ENCODE measurements at regions not wholly inside any gene's neighbourhood (a gene's known extent, or its start where the extent isn't known, plus 50 kb on each side); places are given as distances from the start of the nearest gene placed in this dataset.

DNA sequence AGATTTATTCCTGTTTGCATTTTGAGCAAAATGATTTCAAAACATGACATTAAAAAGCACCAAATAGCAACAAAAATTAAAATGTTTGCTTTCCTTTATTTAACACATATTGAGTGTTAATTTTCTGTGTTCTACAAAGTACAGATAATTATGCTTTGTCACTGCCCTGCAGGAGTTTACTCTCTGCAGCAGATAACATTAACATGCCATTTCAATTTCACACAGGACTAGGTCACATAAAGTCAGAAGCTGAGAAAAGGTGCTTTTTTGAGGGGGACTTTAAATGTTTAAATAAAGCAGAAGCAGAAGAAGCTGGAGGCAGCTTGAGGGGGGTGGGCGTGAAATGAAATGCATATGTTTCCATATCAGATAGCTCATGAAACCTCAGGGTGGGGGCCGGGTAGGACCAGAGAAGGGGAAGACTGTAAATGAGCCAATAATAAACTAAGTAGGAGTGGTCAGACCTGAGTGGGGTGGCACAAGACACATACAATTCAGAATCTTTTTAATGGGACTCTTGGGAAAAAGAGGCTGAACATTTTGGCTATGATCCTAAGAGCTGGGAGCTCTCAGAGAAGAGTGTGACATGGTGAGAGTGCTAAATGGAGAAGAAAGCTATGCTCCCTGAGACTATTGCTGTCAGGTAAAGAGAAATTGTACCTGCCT, 387.5 kb downstream of the FAM170A start:
- no peak for DNase-seq

DNA sequence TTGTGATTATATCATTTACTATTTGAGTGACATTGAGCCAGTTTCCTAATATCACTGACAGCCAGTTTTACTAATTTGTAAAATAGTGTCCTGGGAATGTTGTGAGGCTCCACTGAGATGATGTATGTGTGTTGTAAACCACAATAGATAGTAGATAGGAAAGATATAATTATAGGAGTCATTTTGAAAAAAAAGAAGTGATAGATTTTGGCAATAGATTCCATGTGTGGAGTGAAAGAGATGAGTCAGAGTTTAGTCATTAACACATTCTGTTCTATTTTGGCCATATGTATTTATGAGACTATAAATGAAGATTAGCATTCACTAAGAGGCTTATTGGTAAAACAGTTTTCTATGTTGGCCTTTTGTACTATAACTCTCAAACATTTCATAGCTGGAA, 388.2 kb downstream of the FAM170A start:
- no peak for DNase-seq

GRCh38 chr5:120035181-120035580, 405.8 kb downstream of the FAM170A start:
- no peak for DNase-seq

DNA sequence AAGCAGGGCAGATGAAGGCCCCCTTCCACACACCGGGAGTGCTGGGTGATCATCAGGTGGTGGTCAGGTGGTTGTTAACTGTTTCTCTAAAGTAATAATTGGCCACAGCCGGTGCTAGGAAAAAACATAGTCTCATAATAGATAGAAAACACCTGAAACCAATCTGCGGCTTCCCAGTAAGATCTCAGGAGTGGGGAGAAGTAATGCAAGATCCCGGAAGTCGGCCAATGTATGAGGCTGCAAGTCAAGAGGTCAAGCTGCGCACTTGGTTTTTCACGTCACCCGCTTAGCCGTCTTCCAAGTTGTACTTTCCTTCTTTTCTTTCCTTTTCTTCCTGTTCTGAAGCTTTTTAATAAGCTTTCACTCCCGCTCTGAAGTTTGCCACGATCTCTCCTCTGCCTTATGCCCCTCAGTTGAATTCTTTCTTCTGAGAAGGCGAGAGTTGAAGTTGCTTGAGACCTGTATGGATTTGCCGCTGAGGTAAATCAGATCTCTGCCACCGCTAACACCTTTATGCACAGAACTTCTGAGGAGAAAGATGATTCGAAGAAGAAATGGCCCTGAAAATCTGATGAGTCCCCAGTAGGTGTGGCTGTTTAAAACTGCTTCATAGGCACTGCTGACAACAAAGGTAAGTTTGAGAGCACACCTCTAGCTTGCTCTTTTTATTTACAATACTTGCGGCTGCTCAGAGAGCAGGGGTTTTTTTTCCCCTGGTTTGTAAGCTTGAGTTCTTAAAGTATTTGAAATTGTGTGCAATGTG, 406.6 kb downstream of the FAM170A start:
- no peak for DNase-seq

DNA sequence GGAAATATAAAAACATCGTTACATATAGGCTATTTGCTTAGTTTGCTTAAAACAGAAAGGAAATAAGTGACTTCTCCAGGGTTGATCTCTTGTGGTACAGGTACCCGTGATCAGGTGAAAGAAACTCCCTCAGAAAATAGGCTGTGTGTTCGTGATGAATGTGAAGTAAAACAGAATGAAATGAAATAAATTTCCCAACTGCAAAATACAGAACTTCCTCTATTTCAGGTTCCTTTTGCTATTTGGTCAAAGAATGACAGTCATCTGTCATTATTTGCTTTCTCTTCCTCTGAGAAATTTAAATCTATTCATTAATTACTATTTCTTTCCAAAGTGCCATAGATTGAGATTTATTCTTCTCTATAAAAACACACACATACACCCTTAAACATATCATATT, 408.1 kb downstream of the FAM170A start:
- no peak for DNase-seq

DNA sequence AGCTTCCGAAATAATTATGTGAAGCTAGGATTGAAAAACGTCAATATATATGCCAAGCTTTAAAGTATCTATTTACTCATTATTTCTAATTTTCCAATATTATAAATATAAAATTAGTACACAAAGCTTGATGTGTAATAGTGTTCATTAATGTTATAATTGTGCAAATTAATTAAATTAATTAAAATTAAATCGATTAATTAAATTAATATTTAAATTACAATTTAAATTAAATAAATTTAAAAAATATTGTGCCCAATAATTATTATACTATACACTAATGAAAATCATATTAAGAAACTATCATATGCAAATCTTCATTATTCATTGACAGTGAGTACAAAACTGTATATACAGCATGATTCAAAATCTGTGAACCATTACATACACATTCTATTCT, 409.8 kb downstream of the FAM170A start:
- DNase-seq, result no peak

DNA sequence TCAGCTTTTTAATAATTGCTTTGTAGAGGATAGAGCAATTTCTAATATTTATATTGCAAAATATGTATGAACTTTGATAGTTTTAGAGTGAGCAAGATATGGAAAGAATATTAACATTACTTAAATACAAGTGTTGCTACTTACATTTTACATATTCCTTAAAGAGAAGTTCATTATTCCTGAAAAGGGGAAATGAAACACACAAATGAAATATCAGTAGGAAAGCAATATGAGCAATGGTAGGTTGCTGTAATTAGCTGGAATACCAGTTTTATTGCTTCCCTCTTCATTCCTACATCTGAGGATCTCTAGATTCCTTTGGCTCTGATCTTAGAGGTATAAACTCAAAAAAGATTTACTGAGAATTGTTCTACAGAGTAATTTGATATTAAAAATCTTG, 414.1 kb downstream of the FAM170A start:
- DNase-seq, result no peak

GRCh38 chr5:120052916-120053828, 410.9 kb upstream of the PRR16 start:
- no peak for DNase-seq

DNA sequence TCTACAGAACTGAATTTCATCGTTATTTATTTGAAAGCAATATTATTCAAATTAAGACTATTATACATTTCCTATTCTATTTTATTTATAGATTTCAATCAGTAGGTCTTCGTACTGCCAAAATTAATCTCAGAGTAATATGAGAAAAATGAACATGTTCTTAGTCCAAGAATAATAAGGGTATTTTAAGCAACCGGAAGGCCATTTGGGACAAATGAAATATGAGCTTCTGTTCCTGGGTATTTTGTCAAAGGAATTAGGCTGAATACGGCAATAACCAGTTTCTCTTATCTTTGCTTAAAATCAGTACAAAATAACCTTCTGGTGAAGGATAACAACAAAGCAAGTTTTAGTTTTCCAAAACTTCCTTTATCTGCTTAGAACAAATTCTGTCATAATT, 410.3 kb upstream of the PRR16 start:
- no peak for DNase-seq

DNA sequence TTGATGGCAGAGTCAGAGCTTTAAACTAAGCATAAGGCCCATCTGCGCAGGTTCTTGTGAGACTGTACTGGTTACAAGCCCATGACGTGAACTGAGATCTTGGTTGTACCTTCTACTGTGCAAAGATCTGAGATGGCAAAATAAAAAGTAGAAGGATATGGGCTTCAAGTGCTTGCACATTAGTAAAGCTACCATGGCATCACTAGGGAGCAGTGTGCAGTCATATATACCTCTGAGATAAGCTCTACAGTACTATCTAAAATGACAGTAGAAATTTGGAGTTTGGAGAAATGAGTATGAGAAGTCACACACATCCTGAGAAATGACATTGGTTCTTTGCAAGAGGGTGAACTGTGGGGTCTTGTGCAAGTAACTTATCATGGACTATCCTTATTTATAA, 408.2 kb upstream of the PRR16 start:
- no peak for DNase-seq

- no peak for DNase-seq
Measured at GRCh38 chr5:120062515-120062917, 401.6 kb upstream of the PRR16 start.

DNA sequence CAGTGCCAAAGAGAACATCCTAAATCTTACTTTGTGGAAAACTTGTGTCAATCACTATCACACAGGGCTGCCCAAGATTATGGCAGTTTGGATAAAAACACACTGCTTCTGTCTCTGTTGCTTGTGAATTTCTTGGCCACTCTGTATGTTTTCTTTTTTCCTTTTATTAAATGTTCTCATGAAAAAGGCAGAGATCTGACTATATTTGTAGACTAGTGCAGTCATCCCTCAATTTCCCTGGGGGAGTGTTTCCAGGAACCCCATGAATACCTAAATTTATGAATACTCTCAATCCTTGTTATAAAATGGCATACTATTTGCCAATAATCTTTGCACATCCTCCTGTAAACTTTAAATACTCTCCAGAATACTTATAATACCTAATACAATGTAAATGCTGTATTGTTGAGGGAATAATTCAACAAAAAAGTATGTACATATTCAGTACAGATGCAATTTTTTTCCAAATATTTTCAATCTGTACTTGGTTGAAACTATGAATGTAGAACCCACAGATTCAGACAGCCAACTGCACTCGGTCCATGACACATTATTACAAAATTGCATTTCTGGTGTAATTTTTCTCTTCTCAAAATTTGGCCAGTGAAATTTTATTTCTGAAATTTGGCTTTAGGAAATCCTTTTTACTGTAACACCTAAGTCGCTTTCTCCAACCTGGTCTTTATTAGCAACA, 391.9 kb upstream of the PRR16 start:
- no peak for DNase-seq

DNA sequence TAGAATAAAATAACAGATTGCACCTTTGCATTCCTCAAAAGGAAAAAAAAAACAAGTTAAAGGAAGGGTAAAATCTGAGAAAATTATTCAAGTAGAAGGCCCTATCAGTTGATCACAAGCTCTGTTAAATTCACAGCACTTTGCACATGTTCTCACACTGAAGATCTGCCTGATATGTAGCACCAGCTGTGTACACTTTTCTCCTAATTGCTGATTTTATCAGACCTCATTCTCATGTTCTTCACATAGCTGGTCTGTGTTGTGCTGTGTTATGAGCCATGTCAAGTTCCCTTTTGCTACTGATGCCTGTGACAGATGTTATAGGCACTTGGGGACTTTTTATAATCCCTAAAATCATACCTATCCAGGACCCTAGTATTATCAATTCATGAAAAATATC, 390.4 kb upstream of the PRR16 start:
- no peak for DNase-seq

GRCh38 chr5:120080781-120081180, 383.3 kb upstream of the PRR16 start:
- no peak for DNase-seq

DNA sequence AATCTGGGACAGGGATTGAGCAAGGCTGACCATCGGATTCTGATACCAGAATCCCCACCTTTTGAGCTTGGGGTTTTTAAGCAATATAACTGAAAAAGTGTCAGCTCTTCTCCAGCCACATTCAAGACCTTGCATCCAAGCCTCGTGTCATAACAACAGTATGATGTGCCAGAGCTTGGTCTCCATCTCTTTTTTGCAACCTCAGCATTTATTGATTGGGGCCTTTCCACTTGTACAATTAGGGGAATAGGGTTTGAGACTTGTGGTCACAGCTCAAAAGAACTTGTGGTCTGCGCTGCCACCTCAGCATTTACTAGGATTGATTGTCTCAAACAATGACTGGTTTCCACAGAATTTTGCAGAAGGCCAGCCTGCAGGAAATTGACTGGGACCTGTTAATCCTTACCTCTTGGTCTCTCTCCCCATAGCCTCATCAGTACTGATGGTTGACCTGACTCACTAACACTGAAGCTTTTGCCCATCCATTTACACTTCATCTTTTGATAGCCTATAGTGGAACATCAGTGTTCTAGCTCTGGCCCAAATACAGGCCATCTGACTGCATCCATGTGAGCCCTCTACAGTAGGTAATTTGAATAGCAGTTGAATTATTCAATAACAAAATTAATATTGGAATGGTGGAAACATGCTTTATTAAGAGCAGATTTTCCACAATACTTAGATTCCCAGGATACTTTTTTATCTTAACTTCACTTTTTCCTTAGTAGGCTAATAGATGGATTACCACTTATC, 381.6 kb upstream of the PRR16 start:
- no peak for DNase-seq

GRCh38 chr5:120083851-120084542, 380.1 kb upstream of the PRR16 start:
- DNase-seq, result no peak

DNA sequence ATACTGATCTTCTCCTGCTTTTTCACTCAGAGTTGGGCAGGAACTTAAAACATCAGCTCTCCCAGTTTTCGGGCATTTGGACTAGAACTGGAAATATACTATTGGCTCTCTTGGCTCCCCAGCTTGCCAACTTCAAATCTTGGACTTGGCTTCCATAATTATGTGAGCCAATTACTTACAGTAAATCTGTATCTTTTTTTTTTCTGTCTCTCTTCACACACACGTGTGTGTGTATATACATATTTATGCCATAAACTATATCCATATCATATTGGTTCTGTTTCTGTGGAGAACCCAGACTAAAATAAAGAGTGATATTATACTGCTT, 379.6 kb upstream of the PRR16 start:
- DNase-seq, result no peak

- no peak for DNase-seq
Measured at GRCh38 chr5:120086081-120086480, 378.0 kb upstream of the PRR16 start.

DNA sequence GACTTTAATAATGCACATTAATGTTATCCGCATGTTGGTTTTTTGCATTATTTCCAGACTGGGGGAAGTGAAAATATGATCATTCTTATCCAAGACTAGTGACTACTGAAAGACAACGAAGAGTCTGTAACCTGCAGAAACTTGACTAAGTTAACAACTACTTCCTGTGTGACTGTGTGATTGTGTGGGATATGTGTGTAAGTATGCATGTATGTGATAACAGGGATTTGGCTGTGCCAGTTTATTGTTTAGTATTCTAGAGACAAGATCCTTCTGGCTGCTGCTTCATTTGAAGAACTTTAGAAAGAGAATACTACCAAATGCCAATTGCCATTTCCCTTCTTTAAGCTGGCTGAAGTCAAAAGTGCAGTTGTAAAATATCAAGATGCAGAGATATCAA, 375.7 kb upstream of the PRR16 start:
- DNase-seq, result no peak

GRCh38 chr5:120088836-120089235, 375.3 kb upstream of the PRR16 start:
- no peak for DNase-seq

- DNase-seq, result no peak
Measured at GRCh38 chr5:120091376-120091948, 372.6 kb upstream of the PRR16 start.

Data from CD4-positive, alpha-beta T cell treated with Interferon gamma for 1 hour (primary cell).